HEK293T (cell line): ENCODE measurements at regions not wholly inside any gene's neighbourhood (a gene's known extent, or its start where the extent isn't known, plus 50 kb on each side); places are given as distances from the start of the nearest gene placed in this dataset.
"Not testable (repeated sequence)": the region's sequence is repeated elsewhere in the genome, so short reads cannot be mapped to it uniquely, and the experiment has no call there.

ENCODE experiments used
- ARNT ChIP-seq: fragments of 450-650 bp; IDR thresholded peaks from 2 replicates; pipeline ENCODE4 v1.6.1; 2017; ENCODE audit warnings: mild to moderate bottlenecking
- BHLHE40 ChIP-seq: fragments of 450-650 bp; IDR thresholded peaks from 2 replicates; pipeline ENCODE4 v1.6.1; 2016; ENCODE audit warnings: mild to moderate bottlenecking, moderate library complexity, borderline replicate concordance
- FOXK2 ChIP-seq: fragments of 450-650 bp; IDR thresholded peaks from 2 replicates; pipeline ENCODE4 v1.6.1; 2016; ENCODE audit warnings: mild to moderate bottlenecking
- FOXM1 ChIP-seq: fragments of 450-650 bp; IDR thresholded peaks from 2 replicates; pipeline ENCODE4 v1.6.1; 2017; ENCODE audit warnings: mild to moderate bottlenecking, borderline replicate concordance
- PKNOX1 ChIP-seq: fragments of 450-650 bp; IDR thresholded peaks from 2 replicates; pipeline ENCODE4 v1.6.1; 2016
- SP1 ChIP-seq: fragments of 450-650 bp; IDR thresholded peaks from 2 replicates; pipeline ENCODE4 v1.6.1; 2017

GRCh38 chr3:98696296-98696695 is 66.8 kb upstream of the ST3GAL6 start:
- not testable (repeated sequence) for TF ChIP-seq FOXM1, ARNT, PKNOX1, SP1, BHLHE40, FOXK2
